Brain microvascular endothelial cell (primary cell): ENCODE measurements at regions not wholly inside any gene's neighbourhood (a gene's known extent, or its start where the extent isn't known, plus 50 kb on each side); places are given as distances from the start of the nearest gene placed in this dataset.
"Not testable (repeated sequence)": the region's sequence is repeated elsewhere in the genome, so short reads cannot be mapped to it uniquely, and the experiment has no call there.

Experiments used
- DNase-seq: peaks from one replicate; pipeline ENCODE4 v3.0.0-alpha.2; 2020
- H3K27ac ChIP-seq: fragments of 250-450 bp; sonication (Bioruptor Pico); 2 replicates; pipeline ENCODE4 v1.5.1; 2020; ENCODE audit warnings: mild to moderate bottlenecking, moderate library complexity
- H3K27me3 ChIP-seq: fragments of 250-450 bp; sonication (Bioruptor Pico); replicated peaks from 2 replicates; pipeline ENCODE4 v1.5.1; 2020; ENCODE audit warnings: mild to moderate bottlenecking
- H3K36me3 ChIP-seq: fragments of 250-450 bp; sonication (Bioruptor Pico); replicated peaks from 2 replicates; pipeline ENCODE4 v1.5.1; 2020; ENCODE audit warnings: mild to moderate bottlenecking
- H3K4me3 ChIP-seq: 2 replicates; pipeline ENCODE4 v1.5.1; 2011; ENCODE audit warnings: low read depth, mild to moderate bottlenecking, control low read depth, low read length, moderate library complexity
- in situ Hi-C: cut with HindIII; loops from 2 replicates; pipeline ENCODE4 v1.10.0; 2017; ENCODE audit warnings: low sequenced_read_pairs, low pct_ligation_motif_present
- TF ChIP-seq, protein P1 (sequence below): IDR thresholded peaks from 2 replicates; pipeline ENCODE4 v1.5.1; 2011; ENCODE audit warnings: low read depth, mild to moderate bottlenecking, moderate library complexity, low read length, control low read depth, inconsistent platforms; ENCODE audit errors: missing control alignments

DNA sequence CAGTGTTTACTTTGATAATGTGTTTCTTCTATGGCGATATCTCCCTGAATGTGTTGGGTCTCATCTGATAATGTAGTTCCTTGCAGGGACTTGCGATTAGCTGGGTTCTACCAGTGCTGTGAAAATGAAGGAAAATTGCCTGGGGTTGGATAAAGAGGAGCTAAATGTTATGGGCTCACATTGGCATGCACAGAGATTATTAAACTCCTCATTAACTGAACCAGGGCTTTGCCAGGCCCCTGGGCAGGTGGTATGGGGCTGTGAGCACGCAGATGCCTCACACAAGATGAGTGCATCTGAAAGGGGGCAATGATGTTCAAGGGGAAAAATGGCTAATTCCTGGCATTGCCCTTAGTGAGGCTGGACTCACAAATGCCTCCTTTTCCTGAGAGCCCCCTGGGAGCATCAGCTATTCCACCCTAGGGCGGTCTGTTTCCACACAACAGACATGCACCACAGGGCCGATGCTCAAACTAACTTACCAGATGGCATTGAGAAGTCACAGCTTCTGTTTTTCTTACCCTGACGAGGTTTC lies 321.1 kb downstream of the SEC16B start:
- TF ChIP-seq, protein P1, sequence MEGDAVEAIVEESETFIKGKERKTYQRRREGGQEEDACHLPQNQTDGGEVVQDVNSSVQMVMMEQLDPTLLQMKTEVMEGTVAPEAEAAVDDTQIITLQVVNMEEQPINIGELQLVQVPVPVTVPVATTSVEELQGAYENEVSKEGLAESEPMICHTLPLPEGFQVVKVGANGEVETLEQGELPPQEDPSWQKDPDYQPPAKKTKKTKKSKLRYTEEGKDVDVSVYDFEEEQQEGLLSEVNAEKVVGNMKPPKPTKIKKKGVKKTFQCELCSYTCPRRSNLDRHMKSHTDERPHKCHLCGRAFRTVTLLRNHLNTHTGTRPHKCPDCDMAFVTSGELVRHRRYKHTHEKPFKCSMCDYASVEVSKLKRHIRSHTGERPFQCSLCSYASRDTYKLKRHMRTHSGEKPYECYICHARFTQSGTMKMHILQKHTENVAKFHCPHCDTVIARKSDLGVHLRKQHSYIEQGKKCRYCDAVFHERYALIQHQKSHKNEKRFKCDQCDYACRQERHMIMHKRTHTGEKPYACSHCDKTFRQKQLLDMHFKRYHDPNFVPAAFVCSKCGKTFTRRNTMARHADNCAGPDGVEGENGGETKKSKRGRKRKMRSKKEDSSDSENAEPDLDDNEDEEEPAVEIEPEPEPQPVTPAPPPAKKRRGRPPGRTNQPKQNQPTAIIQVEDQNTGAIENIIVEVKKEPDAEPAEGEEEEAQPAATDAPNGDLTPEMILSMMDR: no peak
- in situ Hi-C loops: no loop called here
- no peaks in the 10 kb centered on the region for H3K36me3 ChIP-seq

DNA sequence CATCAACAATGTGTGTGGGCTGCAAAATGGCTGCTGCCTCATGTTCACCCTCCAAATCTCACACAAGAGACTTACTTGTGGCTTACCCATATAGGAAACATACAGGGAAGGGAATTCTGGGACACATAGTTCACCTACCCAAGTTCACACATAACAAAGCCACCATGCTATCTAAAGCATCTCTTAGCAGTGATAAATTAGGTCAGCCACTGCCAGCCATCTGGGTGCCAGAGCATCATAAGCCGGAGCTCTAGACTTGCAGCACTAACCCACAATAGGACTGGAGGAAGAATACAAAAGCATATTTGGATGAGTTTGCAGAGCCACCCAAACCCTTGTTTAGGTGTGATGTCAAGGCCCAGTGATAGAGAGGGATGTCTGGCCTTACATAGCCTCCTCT lies 321.7 kb downstream of the SEC16B start:
- no peaks in the 10 kb centered on the region for H3K27me3 ChIP-seq
- TF ChIP-seq, protein P1: no peak
- H3K4me3 ChIP-seq: no peak overlapping the region
- DNase-seq: no peak
- H3K36me3 ChIP-seq: no peaks in the 10 kb centered on the region
- no peak overlapping the region for H3K27ac ChIP-seq
- in situ Hi-C loops: no loop called here

More for the DNA sequence above, 321.1 kb downstream of the SEC16B start:
- no peak for DNase-seq
- Histone ChIP-seq H3K27me3 (no peaks in the 10 kb centered on the region), H3K27ac (no peak overlapping the region), H3K4me3 (no peak overlapping the region)

DNA sequence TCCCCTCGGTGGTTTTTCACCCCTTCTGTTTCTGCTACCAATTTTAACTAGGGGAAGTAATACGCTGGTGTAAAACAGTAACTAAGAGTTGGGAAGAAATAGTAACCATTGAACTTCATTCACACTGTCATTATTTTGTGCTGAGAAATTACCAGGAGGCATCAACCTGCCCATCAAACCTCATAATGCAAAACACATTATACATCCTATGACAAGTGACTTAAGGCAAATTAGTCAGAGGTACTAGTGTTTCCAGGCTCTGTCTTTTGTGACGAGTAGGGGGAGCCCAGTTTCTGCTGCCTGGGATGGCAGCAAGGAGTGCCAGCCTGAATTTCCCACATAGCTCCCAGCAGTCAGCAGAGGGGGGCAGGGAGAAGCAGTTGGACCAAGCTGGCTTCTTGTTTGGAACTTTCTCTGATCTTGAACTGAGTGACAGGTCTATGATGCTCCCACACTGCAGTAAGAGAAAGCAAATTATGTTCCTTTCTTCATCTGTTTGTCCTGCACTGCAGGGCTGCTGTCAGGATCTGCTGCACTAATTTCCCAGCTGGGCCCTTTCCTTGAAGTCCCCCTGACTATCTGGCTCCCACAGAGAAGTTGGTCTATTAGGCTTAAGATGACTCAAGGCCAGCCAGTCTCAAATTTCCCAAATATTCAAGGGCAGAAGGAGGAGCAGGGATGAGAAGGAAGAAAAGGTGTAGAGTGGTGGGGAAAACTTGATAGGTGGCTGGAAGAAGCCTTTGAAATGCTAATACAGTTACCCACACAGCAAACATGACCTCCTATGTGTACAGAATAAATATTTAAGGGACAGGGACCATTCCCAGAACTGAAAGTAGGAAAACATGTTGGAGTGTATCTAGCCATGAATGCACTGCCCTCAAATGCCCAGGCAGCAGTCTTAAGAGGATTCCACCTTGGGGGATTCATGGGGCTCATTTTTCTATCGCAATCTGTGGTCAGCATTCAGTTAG lies 322.8 kb downstream of the SEC16B start:
- no peak overlapping the region for H3K4me3 ChIP-seq
- no peaks in the 10 kb centered on the region for H3K36me3 ChIP-seq
- in situ Hi-C loops: no loop called here
- H3K27ac ChIP-seq: no peak overlapping the region
- no peak for DNase-seq
- TF ChIP-seq, protein P1: no peak
- H3K27me3 ChIP-seq: no peaks in the 10 kb centered on the region

DNA sequence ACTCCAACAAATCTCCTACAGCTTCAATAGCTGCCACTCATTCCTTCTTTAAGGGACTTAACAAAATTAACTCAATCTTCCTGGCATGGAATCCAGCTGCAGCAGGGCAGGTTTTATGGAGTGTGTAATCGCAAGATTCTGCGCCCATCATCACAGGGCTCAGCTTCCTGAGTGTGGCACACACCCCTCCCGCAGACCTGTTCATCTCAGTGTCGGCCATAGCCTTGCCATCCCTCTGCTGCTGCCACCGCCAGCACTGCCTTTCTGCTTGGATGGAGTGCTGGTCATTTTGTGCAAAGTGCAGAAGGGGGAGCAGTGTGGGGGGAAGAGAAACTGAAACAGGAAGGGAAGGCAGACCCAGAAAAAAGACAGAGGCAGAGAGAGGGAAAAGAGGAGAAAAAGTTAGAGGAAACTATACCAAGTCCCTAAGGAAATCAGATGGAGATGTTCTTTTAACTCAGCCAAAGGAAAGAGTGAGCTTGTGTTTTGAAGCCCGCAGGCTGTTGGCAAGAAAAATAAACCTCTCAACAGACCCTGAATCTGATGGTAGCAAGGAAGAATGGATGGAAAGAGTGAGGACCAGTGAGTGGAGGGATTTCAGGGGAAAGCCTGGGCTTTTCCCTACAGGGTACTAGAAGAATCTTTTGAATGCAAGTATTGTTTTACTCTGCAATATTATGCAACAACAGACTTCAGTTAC lies 324.2 kb downstream of the SEC16B start:
- no peak overlapping the region for H3K27ac ChIP-seq
- in situ Hi-C loops: no loop called here
- TF ChIP-seq, protein P1: no peak
- no peak for DNase-seq
- no peak overlapping the region for H3K4me3 ChIP-seq
- H3K27me3 ChIP-seq: no peaks in the 10 kb centered on the region
- no peaks in the 10 kb centered on the region for H3K36me3 ChIP-seq

DNA sequence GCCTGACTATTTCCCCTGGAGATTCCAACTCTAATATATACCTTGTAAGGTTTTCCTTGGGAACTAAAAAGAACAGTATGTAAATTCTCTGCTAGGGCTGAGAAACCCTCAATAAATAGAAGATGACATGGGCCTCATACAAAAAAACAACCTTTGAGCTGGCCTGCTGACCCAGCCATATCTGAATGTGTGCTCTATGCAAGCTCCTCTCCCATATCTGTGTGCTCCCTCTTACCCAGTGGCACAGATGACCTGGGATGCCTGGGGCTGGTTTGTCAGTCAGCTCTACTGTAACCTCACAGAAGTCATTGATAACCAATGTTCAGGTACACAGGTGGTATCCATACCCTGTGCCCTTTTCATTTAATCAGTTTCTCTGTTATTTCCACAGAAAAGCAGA lies 329.2 kb downstream of the SEC16B start:
- no peaks in the 10 kb centered on the region for H3K27me3 ChIP-seq
- no peak overlapping the region for H3K27ac ChIP-seq
- no peak overlapping the region for H3K4me3 ChIP-seq
- in situ Hi-C loops: no loop called here
- no peak for DNase-seq
- no peaks in the 10 kb centered on the region for H3K36me3 ChIP-seq
- TF ChIP-seq, protein P1: no peak

DNA sequence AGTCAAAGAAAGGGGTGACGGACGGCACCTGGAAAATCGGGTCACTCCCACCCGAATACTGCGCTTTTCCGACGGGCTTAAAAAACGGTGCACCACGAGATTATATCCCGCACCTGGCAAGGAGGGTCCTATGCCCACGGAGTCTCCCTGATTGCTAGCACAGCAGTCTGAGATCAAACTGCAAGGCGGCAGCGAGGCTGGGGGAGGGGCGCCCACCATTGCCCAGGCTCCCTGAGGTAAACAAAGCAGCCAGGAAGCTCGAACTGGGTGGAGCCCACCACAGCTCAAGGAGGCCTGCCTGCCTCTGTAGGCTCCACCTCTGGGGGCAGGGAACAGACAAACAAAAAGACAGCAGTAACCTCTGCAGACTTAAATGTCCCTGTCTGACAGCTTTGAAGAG lies 335.7 kb downstream of the SEC16B start:
- H3K27me3 ChIP-seq, H3K36me3 ChIP-seq, DNase-seq, in situ Hi-C loops, H3K27ac ChIP-seq, H3K4me3 ChIP-seq: not testable (repeated sequence)
